8988T (cell line): ENCODE measurements at regions not wholly inside any gene's neighbourhood (a gene's known extent, or its start where the extent isn't known, plus 50 kb on each side); places are given as distances from the start of the nearest gene placed in this dataset.

ENCODE experiments used
- DNase-seq: peaks from one replicate; pipeline ENCODE4 v3.0.0; 2011

DNA sequence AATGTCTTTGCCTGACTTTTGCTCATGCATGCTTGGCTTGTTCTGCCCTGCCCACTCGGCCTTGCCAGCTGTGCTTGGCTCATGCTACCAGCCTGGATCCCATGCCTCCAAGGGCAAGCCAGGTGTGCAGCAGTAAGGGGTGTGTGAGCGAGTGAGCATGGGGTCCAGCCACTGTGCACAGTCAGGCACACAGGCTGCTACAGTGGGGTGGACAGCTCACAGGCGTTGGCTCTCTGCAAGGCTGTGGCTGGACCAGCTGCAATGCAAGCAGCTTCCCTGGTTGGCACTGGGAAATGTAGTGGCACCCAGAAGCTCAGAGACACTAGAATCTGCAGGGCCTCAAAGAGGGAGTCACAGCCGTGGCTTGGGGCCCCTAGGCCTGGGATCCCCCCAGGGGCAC lies 529.7 kb downstream of the DSC3 start:
- DNase-seq, result no peak

DNA sequence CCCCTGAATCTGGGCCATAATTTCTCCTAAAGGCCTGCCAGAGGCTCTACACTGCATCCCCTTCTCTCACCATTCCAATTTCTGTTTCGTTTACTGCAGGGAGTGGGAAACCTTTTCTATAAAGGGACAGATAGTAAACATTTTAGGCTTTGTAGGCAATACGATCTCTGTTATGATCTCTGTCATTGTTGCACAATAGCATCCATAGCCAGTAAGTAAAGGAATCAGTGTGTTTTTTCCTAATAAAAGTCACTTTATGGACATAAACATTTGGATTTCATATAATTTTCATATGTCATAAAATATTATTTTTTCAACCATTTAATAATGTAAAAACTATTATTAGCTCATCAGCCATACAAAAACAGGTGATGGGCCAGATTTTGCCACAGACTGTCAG lies 531.7 kb downstream of the DSC3 start:
- DNase-seq, result no peak

DNA sequence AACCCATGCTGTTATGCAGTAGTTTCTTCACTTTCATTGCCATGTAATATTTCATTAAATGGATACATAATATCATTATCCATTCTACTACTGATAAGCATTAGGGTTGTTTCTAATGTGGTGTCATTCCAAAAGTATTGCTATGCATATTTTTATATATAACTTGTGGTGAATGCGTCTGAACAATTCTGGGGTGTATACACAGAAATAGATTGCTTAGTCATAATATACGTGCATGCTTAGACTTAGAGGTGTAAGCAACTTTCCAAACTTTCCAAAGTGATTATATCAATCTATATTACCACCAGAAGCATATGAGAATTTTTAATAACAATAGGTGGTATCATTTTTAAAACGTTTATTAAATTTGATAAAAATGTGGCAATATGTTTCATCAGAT lies 540.9 kb downstream of the DSC3 start:
- DNase-seq, result no peak

DNA sequence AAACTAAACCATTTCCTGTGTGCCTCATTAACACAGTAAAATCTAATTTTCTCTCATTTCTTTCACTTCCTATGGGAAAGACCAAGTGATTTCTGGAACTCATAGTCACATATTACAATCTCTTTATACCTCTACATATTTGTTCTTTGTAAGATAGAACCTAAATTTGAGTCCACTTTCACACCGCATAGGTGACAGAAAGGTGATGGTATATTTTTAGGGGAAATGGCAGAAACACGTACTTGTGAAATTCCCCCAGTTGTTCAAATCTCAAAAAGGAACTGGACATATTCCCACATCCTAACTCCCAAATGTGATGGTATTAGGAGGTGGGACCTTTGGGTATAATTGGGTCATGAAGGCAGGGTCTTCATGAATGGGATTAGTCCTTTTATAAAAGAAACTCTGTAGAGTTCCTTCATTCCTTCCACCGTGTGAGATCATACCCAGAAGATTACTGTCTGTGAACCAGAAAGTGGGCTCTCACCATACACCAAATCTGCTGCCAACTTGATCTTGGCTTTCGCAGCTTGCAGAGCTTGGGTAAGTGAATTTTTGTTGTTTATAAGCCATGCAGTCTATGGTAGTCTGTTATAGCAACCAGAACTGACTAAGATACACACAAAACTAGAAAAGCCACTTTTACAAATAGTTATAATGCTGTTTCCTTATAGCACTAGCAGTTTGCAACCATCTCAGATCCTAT lies 542.1 kb downstream of the DSC3 start:
- DNase-seq, result no peak

- no peak for DNase-seq
Measured at GRCh38 chr18:30499721-30500120, 542.8 kb downstream of the DSC3 start.

DNA sequence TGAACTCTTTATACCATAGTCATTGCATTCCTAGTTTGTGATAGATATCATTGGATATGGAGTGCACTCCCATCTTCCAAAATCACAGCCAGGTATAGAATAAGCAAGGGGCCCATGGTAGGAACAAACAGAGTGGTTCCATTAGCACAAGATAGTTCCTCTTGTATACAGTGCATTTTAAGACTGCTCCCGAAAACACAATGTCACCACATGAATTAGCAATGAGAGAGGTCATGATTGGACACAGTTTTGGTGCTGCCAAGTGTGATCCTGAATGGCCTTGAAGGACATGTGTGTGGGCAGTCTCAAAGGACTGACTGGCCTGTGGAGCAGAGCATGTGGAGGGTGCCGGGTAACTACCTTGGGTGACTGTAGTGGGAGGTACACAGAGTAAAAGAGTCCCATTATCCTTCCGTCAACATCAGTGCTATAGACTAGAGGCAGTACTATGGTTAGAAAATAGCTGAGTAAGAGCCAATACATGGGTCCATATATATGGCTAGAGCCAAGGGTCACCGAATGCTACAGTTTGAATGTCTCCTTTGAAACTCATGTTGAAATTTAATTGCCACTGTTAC lies 549.9 kb downstream of the DSC3 start:
- DNase-seq, result no peak

DNA sequence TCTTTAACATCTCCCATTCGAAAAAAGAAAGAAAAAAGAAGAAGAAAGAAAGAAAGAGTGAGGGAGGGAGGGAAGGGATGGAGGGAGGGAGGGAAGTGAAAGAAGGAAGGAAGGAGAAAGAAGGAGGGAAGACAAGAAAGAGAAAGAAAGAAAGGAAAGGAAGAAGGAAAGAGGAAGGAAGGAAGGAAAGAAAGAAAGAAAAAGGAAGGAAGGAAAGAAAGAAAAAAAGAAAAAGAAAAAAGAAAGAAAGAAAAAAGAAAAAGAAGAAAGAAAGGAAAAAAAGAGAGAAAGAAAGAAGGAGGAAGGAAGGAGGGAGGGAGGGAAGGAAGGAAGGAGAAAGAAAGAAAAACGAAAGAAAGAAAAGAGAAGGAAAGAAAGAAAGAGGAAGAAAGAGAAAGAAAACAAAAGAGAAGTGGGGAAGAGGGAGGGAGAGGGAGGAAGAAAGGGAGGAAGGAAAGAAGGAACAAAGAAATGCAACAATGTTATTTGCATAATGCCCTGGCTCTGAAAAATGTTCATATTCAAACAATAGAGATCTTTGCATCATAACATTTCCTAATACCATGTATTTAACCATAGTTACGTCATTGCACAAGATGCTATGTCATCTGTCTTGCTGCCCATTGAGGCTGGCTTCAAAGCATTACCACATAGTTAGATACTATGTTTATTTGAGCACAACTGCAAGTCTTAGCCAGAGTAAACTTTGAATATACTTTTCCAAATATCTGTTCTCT lies 550.6 kb downstream of the DSC3 start:
- DNase-seq, result no peak

DNA sequence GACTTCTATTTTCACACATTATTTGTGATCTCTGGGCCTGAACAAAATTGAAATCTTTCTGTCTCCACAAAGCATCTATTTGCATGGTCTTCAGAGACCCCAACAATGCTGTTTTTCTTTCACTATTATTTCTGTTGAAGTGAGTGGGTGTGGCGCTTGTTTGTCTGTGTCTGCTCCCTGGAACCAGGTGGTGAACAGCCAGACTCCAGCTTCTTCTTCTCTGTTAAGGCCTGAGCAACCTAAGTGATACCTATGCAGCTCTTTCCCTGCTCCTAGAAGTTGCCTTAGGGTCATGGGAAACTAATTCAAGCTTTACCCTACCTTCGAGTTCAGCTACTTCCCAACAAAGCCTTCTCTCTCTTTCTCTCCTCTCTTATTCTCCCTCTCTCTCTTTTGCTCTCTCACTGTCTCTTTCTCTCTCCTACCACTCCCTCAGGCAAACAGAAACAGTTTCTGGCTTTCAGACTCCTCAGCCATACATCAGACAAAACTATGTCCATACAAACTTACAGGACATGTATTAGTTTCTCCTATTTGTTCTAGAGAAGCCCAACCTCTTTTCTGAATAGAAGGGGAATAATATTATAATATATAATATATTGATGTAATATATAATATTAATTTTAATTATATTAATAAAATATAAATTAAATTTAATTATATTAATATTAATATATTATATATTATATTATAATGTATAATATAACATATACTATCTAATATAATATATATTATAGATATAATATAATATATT lies 552.5 kb downstream of the DSC3 start:
- no peak for DNase-seq

DNA sequence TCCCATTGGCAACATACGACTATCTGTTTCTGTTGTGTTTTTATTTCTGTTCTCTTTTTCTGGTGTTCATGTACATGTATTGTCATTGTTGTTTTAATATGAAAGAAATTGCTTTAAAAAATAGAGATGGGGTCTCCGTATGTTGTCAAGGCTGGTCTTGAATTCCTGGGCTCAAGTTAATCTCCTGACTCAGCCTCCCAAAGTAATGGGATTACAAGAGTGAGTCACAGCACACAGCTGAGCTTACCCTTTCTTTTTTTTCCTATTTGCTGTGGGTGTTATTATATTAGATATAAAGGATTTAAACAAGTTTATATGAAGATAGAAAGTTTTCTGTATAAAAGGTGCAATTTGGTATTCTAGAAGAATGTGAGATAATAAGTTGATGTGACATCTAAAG lies 554.6 kb downstream of the DSC3 start:
- no peak for DNase-seq

GRCh38 chr18:30486856-30487255 lies 555.7 kb downstream of the DSC3 start:
- DNase-seq, result no peak

- no peak for DNase-seq
Measured at GRCh38 chr18:30485078-30485477, 557.5 kb downstream of the DSC3 start.

GRCh38 chr18:30481871-30482270 lies 560.7 kb downstream of the DSC3 start:
- DNase-seq, result no peak

DNA sequence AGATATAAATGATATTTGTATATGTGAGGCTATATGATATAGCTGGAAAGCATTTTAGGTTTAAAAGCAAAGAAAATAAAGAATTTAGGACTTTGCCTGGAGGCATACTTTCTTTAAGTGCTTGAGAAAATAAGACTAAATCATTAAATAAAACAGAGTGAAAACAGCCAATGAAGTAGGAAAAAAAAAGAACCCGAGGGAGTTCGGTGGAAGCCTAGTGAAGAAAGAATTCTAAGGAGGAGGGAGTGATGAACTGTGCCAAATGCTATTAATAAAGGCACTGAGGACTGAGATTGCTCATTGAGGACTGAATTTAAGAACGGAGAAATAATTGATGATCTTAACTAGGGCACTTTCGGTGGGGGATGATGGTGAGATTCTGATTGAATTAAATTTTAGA lies 573.5 kb downstream of the DSC3 start:
- DNase-seq, result no peak

DNA sequence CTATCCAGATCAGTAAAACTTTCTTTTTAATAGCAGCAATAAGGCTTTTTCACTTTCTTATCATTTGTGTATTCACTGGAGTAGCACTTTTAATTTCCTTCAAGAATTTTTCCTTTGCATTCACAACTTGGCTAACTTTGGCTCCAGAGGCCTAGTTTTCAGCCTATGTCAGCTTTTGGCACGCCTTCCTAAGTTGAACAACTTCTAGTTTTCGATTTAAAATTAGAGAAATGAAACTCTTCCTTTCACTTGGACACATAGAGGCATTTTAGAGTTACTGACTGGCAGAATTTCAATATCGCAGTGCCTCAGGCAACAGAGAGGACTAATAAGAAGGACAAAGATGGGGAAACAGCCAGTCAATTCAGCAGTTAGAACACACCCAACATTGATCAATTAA lies 577.4 kb downstream of the DSC3 start:
- DNase-seq, result no peak

- no peak for DNase-seq
Measured at GRCh38 chr18:30457156-30457555, 585.4 kb downstream of the DSC3 start.

GRCh38 chr18:30455741-30456140 lies 586.8 kb downstream of the DSC3 start:
- no peak for DNase-seq

- DNase-seq, result no peak
Measured at GRCh38 chr18:30454920-30455319, 587.6 kb downstream of the DSC3 start.

DNA sequence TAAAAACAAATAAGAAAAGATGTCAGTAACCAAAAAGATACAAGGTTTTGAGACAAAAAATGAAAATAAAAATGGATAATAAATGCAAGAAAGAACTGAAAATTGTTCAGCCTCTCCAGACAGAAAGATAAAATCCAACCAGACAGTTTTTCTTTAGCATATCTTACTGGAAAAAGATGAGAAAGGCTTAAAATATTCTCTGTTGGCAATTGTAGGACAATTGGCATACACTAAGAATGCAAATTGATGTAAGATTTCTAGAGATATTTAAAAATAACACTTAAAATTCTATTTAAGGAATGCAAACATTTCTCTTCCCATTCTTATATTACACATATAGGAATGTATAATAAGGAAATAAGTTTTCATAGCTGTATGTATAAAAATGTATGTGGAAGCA lies 590.6 kb downstream of the DSC3 start:
- DNase-seq, result no peak

DNA sequence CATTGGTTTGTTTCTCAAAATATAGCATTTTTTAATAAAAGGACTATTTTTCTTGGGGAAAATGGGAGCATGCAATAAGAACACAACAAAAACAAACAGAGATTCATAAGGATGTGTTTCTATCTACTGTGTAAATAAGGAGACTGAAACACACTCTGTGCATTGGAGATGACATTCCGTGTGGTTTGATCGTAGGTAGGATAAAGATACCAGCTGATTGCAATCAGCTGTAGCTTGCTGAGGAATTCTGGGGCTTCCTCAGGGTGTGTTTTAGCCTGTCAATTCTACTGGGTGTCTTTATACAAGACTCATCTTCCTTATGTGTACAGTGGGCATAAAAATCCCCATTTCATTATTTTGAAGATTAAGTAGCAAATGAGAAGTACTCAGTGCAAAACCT lies 591.6 kb downstream of the DSC3 start:
- DNase-seq, result no peak

- no peak for DNase-seq
Measured at GRCh38 chr18:30446605-30447004, 595.9 kb downstream of the DSC3 start.

DNA sequence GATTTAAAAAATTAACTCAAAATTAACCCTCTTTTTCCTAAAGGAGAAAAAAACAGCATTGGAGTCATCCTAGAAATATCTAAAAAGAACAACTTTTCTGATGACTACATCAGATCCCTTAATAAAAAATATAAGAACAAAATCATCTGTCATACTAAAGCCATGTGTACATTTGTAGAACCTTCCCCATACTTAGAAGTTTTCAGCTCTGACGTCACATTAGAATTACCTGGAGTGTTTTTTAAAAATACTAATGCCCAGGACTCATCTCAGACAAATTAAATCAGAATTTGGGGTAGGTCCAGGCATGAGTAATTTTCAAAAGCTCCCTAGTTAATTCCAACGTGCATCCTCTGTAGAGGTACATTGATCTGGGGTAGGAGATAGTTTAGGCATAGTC lies 598.0 kb downstream of the DSC3 start:
- no peak for DNase-seq

GRCh38 chr18:30440351-30440750 lies 602.2 kb downstream of the DSC3 start:
- no peak for DNase-seq

GRCh38 chr18:30439174-30439573 lies 603.4 kb downstream of the DSC3 start:
- DNase-seq, result no peak

GRCh38 chr18:30432349-30432748 lies 610.2 kb downstream of the DSC3 start:
- no peak for DNase-seq
